Nephron progenitor cell (in vitro differentiated cells): ENCODE measurements at regions not wholly inside any gene's neighbourhood (a gene's known extent, or its start where the extent isn't known, plus 50 kb on each side); places are given as distances from the start of the nearest gene placed in this dataset.
A peak's percentile ranks its signal among the peaks of the same experiment; 100 is the strongest.

Experiments
- DNase-seq: peaks from one replicate; pipeline ENCODE4 v3.0.0; 2021
- H3K27ac Mint-ChIP-seq: 2 replicates; pipeline ENCODE4 v1.8.0; 2021; ENCODE audit warnings: mild to moderate bottlenecking, moderate library complexity, mixed read lengths
- H3K27me3 Mint-ChIP-seq: 2 replicates; pipeline ENCODE4 v1.8.0; 2021; ENCODE audit warnings: mild to moderate bottlenecking, low read depth, mixed read lengths; ENCODE audit not compliant: poor library complexity
- H3K36me3 Mint-ChIP-seq: 2 replicates; pipeline ENCODE4 v1.8.0; 2021; ENCODE audit warnings: low read depth, mixed read lengths
- H3K4me1 Mint-ChIP-seq: 2 replicates; pipeline ENCODE4 v1.8.0; 2021; ENCODE audit warnings: mixed read lengths
- H3K4me3 Mint-ChIP-seq: 2 replicates; pipeline ENCODE4 v1.8.0; 2021; ENCODE audit warnings: mild to moderate bottlenecking, moderate library complexity, mixed read lengths
- H3K9me3 Mint-ChIP-seq: 2 replicates; pipeline ENCODE4 v1.8.0; 2021; ENCODE audit warnings: mild to moderate bottlenecking, moderate library complexity, mixed read lengths
- TF ChIP-seq, protein P1 (sequence below): fragments of 200-600 bp; sonication (generic); IDR thresholded peaks from 2 replicates; pipeline ENCODE4 v1.5.0; 2021; ENCODE audit warnings: antibody characterized with exemption

DNA sequence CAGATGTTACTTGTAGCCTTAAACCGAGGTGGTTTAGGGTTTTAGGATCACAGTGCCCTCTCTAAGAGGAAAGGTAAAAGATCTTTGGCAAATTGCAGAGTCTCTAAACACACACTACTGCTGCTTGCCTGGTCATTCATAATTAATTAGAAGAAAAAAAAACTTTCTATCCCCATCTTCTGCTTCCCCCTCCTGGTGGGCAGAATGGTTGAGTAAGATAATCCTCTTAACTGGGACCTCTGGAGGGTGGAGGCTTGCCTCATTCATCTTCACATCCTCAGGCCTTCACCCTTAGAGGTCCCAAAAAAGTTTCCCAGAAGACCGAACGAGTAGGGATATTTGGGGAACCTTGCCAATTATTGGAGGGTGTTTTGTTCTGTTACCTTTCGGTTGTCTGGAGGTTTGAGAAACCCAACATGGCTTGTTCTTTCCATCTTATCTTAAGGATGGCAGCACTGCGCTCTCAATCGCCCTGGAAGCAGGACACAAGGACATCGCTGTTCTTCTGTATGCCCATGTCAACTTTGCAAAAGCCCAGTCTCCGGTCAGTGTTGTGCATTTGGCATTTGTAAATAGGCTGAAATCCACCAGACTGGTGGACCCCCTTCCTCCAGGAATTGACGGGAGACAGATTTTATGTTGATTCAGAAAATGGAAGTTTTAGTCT, 97.3 kb upstream of the DMRT1 start:
- Mint-ChIP-seq H3K4me1 (peaks cover 11% of the 10 kb centered on the region), H3K4me3 (no peak overlapping the region), H3K27ac (no peak overlapping the region), H3K9me3 (no peaks in the 10 kb centered on the region), H3K27me3 (no peaks in the 10 kb centered on the region), H3K36me3 (peaks cover 96% of the 10 kb centered on the region)
- TF ChIP-seq, protein P1, sequence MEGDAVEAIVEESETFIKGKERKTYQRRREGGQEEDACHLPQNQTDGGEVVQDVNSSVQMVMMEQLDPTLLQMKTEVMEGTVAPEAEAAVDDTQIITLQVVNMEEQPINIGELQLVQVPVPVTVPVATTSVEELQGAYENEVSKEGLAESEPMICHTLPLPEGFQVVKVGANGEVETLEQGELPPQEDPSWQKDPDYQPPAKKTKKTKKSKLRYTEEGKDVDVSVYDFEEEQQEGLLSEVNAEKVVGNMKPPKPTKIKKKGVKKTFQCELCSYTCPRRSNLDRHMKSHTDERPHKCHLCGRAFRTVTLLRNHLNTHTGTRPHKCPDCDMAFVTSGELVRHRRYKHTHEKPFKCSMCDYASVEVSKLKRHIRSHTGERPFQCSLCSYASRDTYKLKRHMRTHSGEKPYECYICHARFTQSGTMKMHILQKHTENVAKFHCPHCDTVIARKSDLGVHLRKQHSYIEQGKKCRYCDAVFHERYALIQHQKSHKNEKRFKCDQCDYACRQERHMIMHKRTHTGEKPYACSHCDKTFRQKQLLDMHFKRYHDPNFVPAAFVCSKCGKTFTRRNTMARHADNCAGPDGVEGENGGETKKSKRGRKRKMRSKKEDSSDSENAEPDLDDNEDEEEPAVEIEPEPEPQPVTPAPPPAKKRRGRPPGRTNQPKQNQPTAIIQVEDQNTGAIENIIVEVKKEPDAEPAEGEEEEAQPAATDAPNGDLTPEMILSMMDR = no peak
- DNase-seq = no peak

DNA sequence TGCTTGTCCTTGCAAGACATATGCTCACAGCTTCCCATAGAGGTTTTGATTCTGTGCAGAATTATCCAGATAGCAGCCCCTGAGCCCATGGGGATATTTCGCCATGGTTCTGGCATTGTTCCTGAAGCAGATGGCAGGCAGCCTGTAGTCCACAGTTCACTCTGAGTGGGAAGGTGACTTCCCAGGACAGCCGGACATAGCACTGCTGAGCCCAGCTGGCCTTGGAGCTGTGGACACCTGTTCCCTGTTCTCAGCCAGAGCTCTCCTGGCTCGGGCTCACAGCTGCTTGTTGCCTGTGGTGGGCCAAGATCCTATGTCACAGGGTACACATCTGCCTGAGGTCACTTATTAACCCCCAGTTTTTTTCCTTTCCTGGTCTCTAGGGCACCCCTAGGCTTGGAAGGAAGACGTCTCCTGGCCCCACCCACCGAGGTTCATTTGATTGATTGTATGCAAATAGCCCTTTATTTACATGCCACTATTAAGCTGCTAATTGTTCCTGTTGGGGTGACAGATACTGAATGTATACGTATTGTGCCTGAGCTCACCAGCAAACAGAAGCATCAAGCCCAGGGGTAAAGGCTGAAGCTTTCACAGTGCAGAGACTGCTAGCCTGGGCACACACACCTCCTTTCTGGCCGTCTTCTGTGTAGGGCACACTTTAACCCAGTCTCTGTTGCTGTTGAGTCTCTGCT, 96.6 kb upstream of the DMRT1 start:
- Mint-ChIP-seq H3K9me3 (no peaks in the 10 kb centered on the region), H3K4me1 (peaks cover 17% of the 10 kb centered on the region), H3K4me3 (no peak overlapping the region), H3K36me3 (peaks cover 89% of the 10 kb centered on the region), H3K27ac (peak overlapping the region; percentile 79), H3K27me3 (no peaks in the 10 kb centered on the region)
- DNase-seq = no peak
- TF ChIP-seq, protein P1 = no peak

DNA sequence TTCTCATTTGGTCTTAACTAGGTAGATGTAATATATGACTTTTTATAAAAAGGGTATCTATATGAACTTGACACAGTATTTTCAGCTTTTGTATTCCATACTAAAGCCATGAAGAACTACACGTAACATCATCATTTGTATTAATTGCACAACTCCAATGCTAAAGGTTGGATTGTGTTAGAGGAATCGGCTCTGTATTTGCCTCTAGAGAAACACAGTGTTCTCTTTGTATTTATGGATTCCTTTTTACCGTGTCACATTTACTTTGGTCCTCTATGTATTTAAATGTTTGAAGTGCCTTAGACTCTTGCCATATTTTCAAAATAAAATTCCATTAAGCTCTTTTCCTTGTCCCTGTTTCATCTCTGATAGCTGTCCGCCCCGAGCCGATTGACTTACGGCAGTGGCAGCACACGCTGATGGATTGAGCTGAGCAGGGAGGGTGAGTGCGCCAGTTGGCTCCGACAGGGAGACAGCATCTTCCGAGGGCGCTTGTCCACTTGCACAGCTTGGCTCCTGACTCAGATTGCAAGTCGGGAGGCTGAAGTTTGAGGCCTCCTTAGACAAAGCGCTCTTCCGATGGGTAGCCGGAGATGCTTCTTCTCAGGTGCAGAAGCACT, 95.6 kb upstream of the DMRT1 start:
- TF ChIP-seq, protein P1 = no peak
- DNase-seq = no peak
- H3K27ac Mint-ChIP-seq = no peak overlapping the region
- no peak overlapping the region for H3K4me3 Mint-ChIP-seq
- no peaks in the 10 kb centered on the region for H3K27me3 Mint-ChIP-seq
- H3K4me1 Mint-ChIP-seq = peaks cover 26% of the 10 kb centered on the region
- peaks cover 81% of the 10 kb centered on the region for H3K36me3 Mint-ChIP-seq
- H3K9me3 Mint-ChIP-seq = no peaks in the 10 kb centered on the region

DNA sequence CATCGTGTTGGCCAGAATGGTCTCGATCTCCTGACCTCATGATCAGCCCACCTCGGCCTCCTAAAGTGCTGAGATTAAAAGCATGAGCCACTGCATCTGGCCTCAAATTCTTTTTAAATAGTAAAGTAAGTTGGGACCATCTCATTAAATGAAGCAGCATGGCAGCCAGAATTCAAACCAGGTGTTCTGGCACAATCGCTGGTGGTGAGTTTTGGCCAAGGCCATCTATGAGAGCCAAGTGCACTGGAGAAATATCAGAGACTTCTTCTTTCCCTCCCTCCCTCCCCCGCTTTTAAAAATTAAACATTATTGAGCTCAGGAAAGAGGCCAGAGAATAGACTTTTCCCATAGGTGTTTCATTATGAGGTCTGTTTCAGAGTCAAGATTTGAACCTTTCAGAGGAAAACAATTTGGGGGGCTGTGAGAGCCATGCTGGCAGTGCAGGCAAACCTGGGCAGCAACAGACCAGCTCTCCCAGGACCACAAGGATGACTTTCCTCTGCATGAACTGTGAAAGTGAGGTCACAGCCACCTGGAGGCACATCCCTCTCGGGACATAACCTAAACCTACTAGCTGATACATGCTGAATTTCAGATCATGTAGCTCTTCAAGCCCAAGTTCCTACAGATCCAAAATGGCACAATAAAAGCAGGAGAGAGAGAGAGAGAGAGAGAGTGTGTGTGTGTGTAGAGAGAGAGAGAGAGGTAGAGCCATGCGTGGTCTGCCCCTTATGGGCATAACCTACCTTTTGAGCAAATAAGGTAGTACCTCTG, 94.6 kb upstream of the DMRT1 start:
- H3K4me3 Mint-ChIP-seq = no peak overlapping the region
- no peaks in the 10 kb centered on the region for H3K27me3 Mint-ChIP-seq
- H3K36me3 Mint-ChIP-seq = peaks cover 78% of the 10 kb centered on the region
- no peaks in the 10 kb centered on the region for H3K9me3 Mint-ChIP-seq
- H3K27ac Mint-ChIP-seq = no peak overlapping the region
- TF ChIP-seq, protein P1 = no peak
- peaks cover 36% of the 10 kb centered on the region for H3K4me1 Mint-ChIP-seq
- DNase-seq = no peak

DNA sequence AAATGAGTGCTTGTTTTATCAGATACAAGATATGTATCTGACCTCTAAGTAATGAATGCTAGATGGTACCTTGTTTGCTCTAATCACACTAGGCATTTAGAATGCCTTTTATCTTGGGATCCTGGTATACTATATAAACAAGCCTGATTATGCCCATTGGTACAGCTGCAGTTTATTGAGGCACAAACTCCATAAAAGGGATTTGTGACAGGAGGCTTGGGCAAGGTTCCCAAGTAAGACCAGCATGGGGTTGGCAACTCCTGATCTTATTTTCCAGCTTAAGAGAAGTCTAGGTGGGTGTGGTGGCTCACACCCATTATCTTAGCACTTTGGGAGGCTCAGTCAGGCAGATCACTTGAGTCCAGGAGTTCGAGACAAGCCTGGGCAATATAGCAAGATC, 93.9 kb upstream of the DMRT1 start:
- DNase-seq = no peak
- Mint-ChIP-seq H3K4me3 (no peak overlapping the region), H3K9me3 (no peaks in the 10 kb centered on the region), H3K4me1 (peaks cover 39% of the 10 kb centered on the region), H3K27ac (no peak overlapping the region), H3K36me3 (peaks cover 75% of the 10 kb centered on the region), H3K27me3 (no peaks in the 10 kb centered on the region)
- TF ChIP-seq, protein P1 = no peak
